T-cell (primary cell): ENCODE measurements at regions not wholly inside any gene's neighbourhood (a gene's known extent, or its start where the extent isn't known, plus 50 kb on each side); places are given as distances from the start of the nearest gene placed in this dataset.
"Not testable (repeated sequence)": the region's sequence is repeated elsewhere in the genome, so short reads cannot be mapped to it uniquely, and the experiment has no call there.

ENCODE experiments used
- ATAC-seq, 4 experiments: fragments of 200-7000 bp in 3 of 4; fragments of 150-1000 bp in 1 of 4; cut with Tn5 transposase; replicated peaks in 1 of 4; 1 replicate in 3 of 4; 2 replicates in 1 of 4; pipeline ENCODE4 v1.10.0; 2021; ENCODE audit warnings: moderate library complexity in 3 of 4, mild to moderate bottlenecking in 2 of 4, moderate number of reproducible peaks in 1 of 4
- CTCF ChIA-PET, 2 donors: fragments of 300-600 bp; sonication (Branson Sonifier 250); formaldehyde crosslinking; loops; one replicate each; lab custom pipeline; 2022; ENCODE audit warnings: antibody characterized with exemption in 2 of 2; lab: Charles Lee
- POLR2A ChIA-PET, 2 donors: fragments of 300-600 bp; sonication (Branson Sonifier 250); formaldehyde crosslinking; loops; one replicate each; lab custom pipeline; 2022; ENCODE audit warnings: antibody characterized with exemption in 2 of 2; lab: Charles Lee
- DNase-seq, 35 experiments: peaks; one replicate each; pipeline versions ENCODE4 v3.0.0 to v3.0.0-alpha.2; 2013 to 2023
- H3K27ac ChIP-seq: one replicate; pipeline ENCODE4 v1.5.1; 2013; ENCODE audit warnings: low read length
- H3K27me3 ChIP-seq, 2 experiments: replicated peaks in 1 of 2; 1 replicate in 1 of 2; 2 replicates in 1 of 2; pipeline versions ENCODE4 v1.6.1 to v1.7.0; 2013; ENCODE audit warnings: low read length in 1 of 2, mixed read lengths in 1 of 2; ENCODE audit not compliant: control insufficient read depth in 2 of 2, insufficient read depth in 2 of 2; ENCODE audit errors: extremely low read depth in 1 of 2
- H3K36me3 ChIP-seq, 2 donors: 1 replicate in 1 of 2; 2 replicates in 1 of 2; pipeline versions ENCODE4 v1.6.1 to v1.7.0; 2013; ENCODE audit warnings: low read length in 1 of 2; ENCODE audit not compliant: control insufficient read depth in 2 of 2, insufficient read depth in 1 of 2; ENCODE audit errors: extremely low read depth in 1 of 2
- H3K4me1 ChIP-seq, 2 experiments: 1 replicate in 1 of 2; 2 replicates in 1 of 2; pipeline versions ENCODE4 v1.6.1 to v1.7.0; 2013; ENCODE audit warnings: low read length in 2 of 2, mixed read lengths in 1 of 2; ENCODE audit not compliant: insufficient read depth in 2 of 2, control insufficient read depth in 1 of 2; ENCODE audit errors: extremely low read depth in 1 of 2
- H3K4me3 ChIP-seq, 2 donors: 1 replicate in 1 of 2; 2 replicates in 1 of 2; pipeline versions ENCODE4 v1.5.1 to v1.7.0; 2013; ENCODE audit warnings: mild to moderate bottlenecking in 2 of 2, low read length in 1 of 2, moderate library complexity in 1 of 2; ENCODE audit not compliant: control insufficient read depth in 1 of 2; ENCODE audit errors: extremely low read depth in 1 of 2
- H3K9me3 ChIP-seq: 2 replicates; pipeline ENCODE4 v1.7.0; 2013
- H3K27ac Mint-ChIP-seq, 2 donors: one replicate each; pipeline ENCODE4 v1.8.0; 2020 to 2021; ENCODE audit warnings: mild to moderate bottlenecking in 2 of 2, mixed read lengths in 2 of 2
- H3K27me3 Mint-ChIP-seq, 2 donors: one replicate each; pipeline ENCODE4 v1.8.0; 2021 to 2022; ENCODE audit warnings: mixed read lengths in 2 of 2
- H3K36me3 Mint-ChIP-seq: one replicate; pipeline ENCODE4 v1.8.0; 2021; ENCODE audit warnings: mixed read lengths
- H3K4me1 Mint-ChIP-seq, 3 donors: one replicate each; pipeline ENCODE4 v1.8.0; 2020 to 2022; ENCODE audit warnings: mixed read lengths in 3 of 3, mild to moderate bottlenecking in 1 of 3
- H3K4me3 Mint-ChIP-seq, 3 donors: one replicate each; pipeline ENCODE4 v1.8.0; 2020 to 2022; ENCODE audit warnings: mild to moderate bottlenecking in 3 of 3, mixed read lengths in 3 of 3, moderate library complexity in 3 of 3
- H3K9me3 Mint-ChIP-seq, 3 donors: one replicate each; pipeline ENCODE4 v1.8.0; 2020 to 2022; ENCODE audit warnings: mixed read lengths in 3 of 3
- WGBS: methylation state at CpG from one replicate; pipeline ENCODE4 v1.1.5; 2013; ENCODE audit warnings: missing lambda C conversion rate; ENCODE audit not compliant: insufficient coverage; 5-methylcytosine and 5-hydroxymethylcytosine counted together

GRCh38 chr14:105979446-105979845, 453.1 kb downstream of the TMEM121 start:
- no peak for DNase-seq
- 100% methylated on average over 4 of the region's 9 CpGs for WGBS
- Mint-ChIP-seq H3K4me3 (no peak overlapping the region), H3K27me3 (peaks cover 1 to 3% of the 10 kb centered on the region in 2 donors), H3K27ac (no peak overlapping the region), H3K9me3 (no peaks in the 10 kb centered on the region), H3K4me1 (peaks cover 37 to 44% (median 42%) of the 10 kb centered on the region in 3 donors), H3K36me3 (no peaks in the 10 kb centered on the region)
- Histone ChIP-seq H3K27ac (no peak overlapping the region), H3K36me3 (no peaks in the 10 kb centered on the region), H3K4me3 (no peak overlapping the region), H3K9me3 (no peaks in the 10 kb centered on the region), H3K4me1 (peaks cover 10 to 37% of the 10 kb centered on the region in 2 experiments), H3K27me3 (peaks cover 0 to 11% of the 10 kb centered on the region in 2 experiments)
- CTCF ChIA-PET: no interaction called here
- ATAC-seq: no peak
- POLR2A ChIA-PET: no interaction called here

GRCh38 chr14:105980224-105980623, 453.8 kb downstream of the TMEM121 start:
- H3K4me3 Mint-ChIP-seq: no peak overlapping the region
- ATAC-seq: no peak
- H3K27me3 ChIP-seq: peaks cover 0 to 4% of the 10 kb centered on the region in 2 experiments
- no peaks in the 10 kb centered on the region for H3K36me3 ChIP-seq
- 88% methylated on average over 7 of the region's 10 CpGs for WGBS
- ChIA-PET CTCF (no interaction called here), POLR2A (no interaction called here)
- H3K4me1 ChIP-seq: peaks cover 14 to 36% of the 10 kb centered on the region in 2 experiments
- no peak overlapping the region for H3K27ac ChIP-seq
- peaks cover 0 to 1% of the 10 kb centered on the region in 2 donors for H3K27me3 Mint-ChIP-seq
- H3K4me1 Mint-ChIP-seq: peaks cover 42 to 51% (median 45%) of the 10 kb centered on the region in 3 donors
- no peak overlapping the region for H3K4me3 ChIP-seq
- H3K9me3 Mint-ChIP-seq: no peaks in the 10 kb centered on the region
- H3K27ac Mint-ChIP-seq: peak overlapping the region in 1 of 2 donors; percentile 60
- no peak for DNase-seq
- no peaks in the 10 kb centered on the region for H3K36me3 Mint-ChIP-seq
- H3K9me3 ChIP-seq: no peaks in the 10 kb centered on the region

GRCh38 chr14:105981517-105982302, 455.3 kb downstream of the TMEM121 start:
- H3K4me1 Mint-ChIP-seq: peaks cover 51 to 59% (median 52%) of the 10 kb centered on the region in 3 donors
- CTCF ChIA-PET: interaction anchor here in 1 of 2 donors (1.4 to 2.6 kb wide), 2 partner anchors 20 to 24 kb away, joined by 3 to 11 read pairs; no protein-coding TSS in a partner anchor
- H3K27me3 ChIP-seq, POLR2A ChIA-PET, H3K36me3 Mint-ChIP-seq, H3K9me3 Mint-ChIP-seq, H3K4me3 ChIP-seq, H3K27ac ChIP-seq, H3K27me3 Mint-ChIP-seq, H3K36me3 ChIP-seq, H3K9me3 ChIP-seq: not testable (repeated sequence)
- DNase-seq (peak; percentile 50 to 84 (median 76)), ATAC-seq (peak; percentile 71 to 81 (median 79))
- 80% methylated on average over 1 of the region's 8 CpGs for WGBS
- H3K27ac Mint-ChIP-seq: peak overlapping the region; percentile 78 to 84
- H3K4me1 ChIP-seq: peaks cover 15 to 48% of the 10 kb centered on the region in 2 experiments
- H3K4me3 Mint-ChIP-seq: peak overlapping the region in 1 of 3 donors; percentile 57

- no peaks in the 10 kb centered on the region for H3K36me3 ChIP-seq
- ATAC-seq (no peak), DNase-seq (no peak)
- no peaks in the 10 kb centered on the region for H3K27me3 Mint-ChIP-seq
- peak overlapping the region; percentile 78 to 84 for H3K27ac Mint-ChIP-seq
- ChIA-PET CTCF (interaction anchor here in 1 of 2 donors (1.4 to 2.6 kb wide), 2 partner anchors 19 to 23 kb away, joined by 3 to 11 read pairs; no protein-coding TSS in a partner anchor), POLR2A (no interaction called here)
- no peak overlapping the region for H3K4me3 ChIP-seq
- peaks cover 60 to 69% (median 62%) of the 10 kb centered on the region in 3 donors for H3K4me1 Mint-ChIP-seq
- peak overlapping the region in 1 of 3 donors; percentile 13 for H3K4me3 Mint-ChIP-seq
- H3K4me1 ChIP-seq: peaks cover 24 to 56% of the 10 kb centered on the region in 2 experiments
- WGBS: 100% methylated on average over 3 of the region's 8 CpGs
- no peaks in the 10 kb centered on the region for H3K9me3 Mint-ChIP-seq
- no peaks in the 10 kb centered on the region for H3K9me3 ChIP-seq
- H3K27ac ChIP-seq: no peak overlapping the region
- H3K27me3 ChIP-seq: no peaks in the 10 kb centered on the region
- no peaks in the 10 kb centered on the region for H3K36me3 Mint-ChIP-seq
Measured at GRCh38 chr14:105982664-105983063, 456.3 kb downstream of the TMEM121 start.

- Histone ChIP-seq H3K4me1 (peaks cover 23 to 52% of the 10 kb centered on the region in 2 experiments), H3K4me3 (no peak overlapping the region), H3K9me3 (no peaks in the 10 kb centered on the region), H3K27ac (peak overlapping the region; percentile 61), H3K36me3 (no peaks in the 10 kb centered on the region), H3K27me3 (no peaks in the 10 kb centered on the region)
- DNase-seq (no peak), ATAC-seq (peak in 2 of 4 experiments; percentile 22 to 34)
- ChIA-PET POLR2A (no interaction called here), CTCF (interaction anchor here in 1 of 2 donors (1.3 to 1.8 kb wide), 3 partner anchors 9 to 18 kb away, joined by 3 to 6 read pairs (median 6); no protein-coding TSS in a partner anchor)
- Mint-ChIP-seq H3K27me3 (no peaks in the 10 kb centered on the region), H3K27ac (peak overlapping the region; percentile 84), H3K4me1 (peaks cover 67 to 77% (median 67%) of the 10 kb centered on the region in 3 donors), H3K9me3 (no peaks in the 10 kb centered on the region), H3K4me3 (peak overlapping the region in 2 of 3 donors; percentile 36 to 61), H3K36me3 (no peaks in the 10 kb centered on the region)
- 52% methylated on average over 2 of the region's 2 CpGs for WGBS
Measured at GRCh38 chr14:105986894-105987284, 460.5 kb downstream of the TMEM121 start.

GRCh38 chr14:105987563-105987962, 461.2 kb downstream of the TMEM121 start:
- no peaks in the 10 kb centered on the region for H3K36me3 ChIP-seq
- DNase-seq: no peak
- H3K4me3 ChIP-seq: no peak overlapping the region
- peaks cover 21 to 46% of the 10 kb centered on the region in 2 experiments for H3K4me1 ChIP-seq
- no peaks in the 10 kb centered on the region for H3K27me3 ChIP-seq
- ChIA-PET POLR2A (no interaction called here), CTCF (interaction anchor here in 1 of 2 donors (1.4 to 1.8 kb wide), 2 partner anchors 9 to 14 kb away, joined by 3 to 6 read pairs; no protein-coding TSS in a partner anchor)
- H3K9me3 Mint-ChIP-seq: no peaks in the 10 kb centered on the region
- H3K27ac Mint-ChIP-seq: peak overlapping the region; percentile 84
- no peaks in the 10 kb centered on the region for H3K36me3 Mint-ChIP-seq
- no peaks in the 10 kb centered on the region for H3K27me3 Mint-ChIP-seq
- peak in 1 of 4 experiments; percentile 30 for ATAC-seq
- H3K4me3 Mint-ChIP-seq: peak overlapping the region in 1 of 3 donors; percentile 61
- H3K4me1 Mint-ChIP-seq: peaks cover 60 to 72% (median 60%) of the 10 kb centered on the region in 3 donors
- peak overlapping the region; percentile 61 for H3K27ac ChIP-seq
- no peaks in the 10 kb centered on the region for H3K9me3 ChIP-seq
- WGBS: 91% methylated on average over 4 of the region's 4 CpGs
